ENCODE measurements at regions not wholly inside any gene's neighbourhood (a gene's known extent, or its start where the extent isn't known, plus 50 kb on each side); places are given as distances from the start of the nearest gene placed in this dataset.

- TF ChIP-seq CHD7 (IDR thresholded peaks at IDR 0.05; ENCODE audit: low read depth, low read length) (no peak), ZNF121 (CRISPR knock-in tag; conservative IDR thresholded peaks at IDR 0.05) (no peak), ARHGAP35 (IDR thresholded peaks at IDR 0.05; ENCODE audit: partially characterized antibody) (no peak), MAZ (CRISPR knock-in tag; conservative IDR thresholded peaks at IDR 0.05 in 1 of 2, IDR thresholded peaks at IDR 0.05 in 1 of 2) (no peak), ZNF398 (CRISPR knock-in tag; IDR thresholded peaks at IDR 0.05) (no peak), POLR2AphosphoS2 (IDR thresholded peaks at IDR 0.05; ENCODE audit: low read length) (no peak), TRIM28 (IDR thresholded peaks at IDR 0.05) (no peak), SLC30A9 (CRISPR knock-in tag; IDR thresholded peaks at IDR 0.05) (no peak), ZNF280A (IDR thresholded peaks at IDR 0.05; ENCODE audit: low read depth, partially characterized antibody) (no peak), ZBTB17 (CRISPR knock-in tag; IDR thresholded peaks at IDR 0.05) (no peak), SMARCA5 (IDR thresholded peaks at IDR 0.05) (no peak), ZNF655 (CRISPR knock-in tag; IDR thresholded peaks at IDR 0.05) (no peak), HEY1 (CRISPR knock-in tag; IDR thresholded peaks at IDR 0.05; ENCODE audit: borderline replicate concordance) (no peak)
These were observed 151.5 kb upstream of the ABCA1 start (continued) for GRCh38 chr9:105079457-105079856.

Data from K562 (cell line).